ENCODE measurements at regions not wholly inside any gene's neighbourhood (a gene's known extent, or its start where the extent isn't known, plus 50 kb on each side); places are given as distances from the start of the nearest gene placed in this dataset.

DNA sequence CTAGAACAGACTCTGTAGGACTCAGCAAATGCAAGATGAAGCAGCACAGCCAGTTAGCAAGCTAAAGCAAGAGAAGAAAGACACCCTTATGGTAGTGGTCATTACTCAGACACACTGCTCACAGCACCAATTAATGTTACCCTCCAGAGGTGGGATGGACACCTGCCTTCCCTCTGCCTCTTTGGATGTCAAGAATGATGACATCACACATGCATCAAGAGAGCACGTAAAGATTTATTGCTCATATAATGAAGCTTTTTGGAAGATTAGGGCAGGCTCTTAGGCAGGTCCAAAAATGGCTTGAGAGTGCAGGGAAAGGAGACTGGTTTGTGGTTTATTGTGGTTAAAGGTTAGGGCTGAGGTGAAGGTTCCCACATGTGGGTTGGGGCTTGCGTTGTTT is 137.0 kb downstream of the PRDM13 start:
- Histone ChIP-seq H4K91ac (ENCODE audit: insufficient read length, low read depth, low read length) (no peak overlapping the region), H3K27me3 (ENCODE audit: insufficient read depth, low read length) (no peaks in the 10 kb centered on the region), H2BK120ac (ENCODE audit: low read depth, low read length, poor library complexity, severe bottlenecking) (no peak overlapping the region), H2BK12ac (ENCODE audit: insufficient read length, low read depth, low read length) (no peak overlapping the region), H3K56ac (ENCODE audit: insufficient read length, low read depth, low read length) (no peak overlapping the region), H3K4me2 (ENCODE audit: insufficient read depth, insufficient read length, low read length) (no peak overlapping the region), H3K14ac (ENCODE audit: insufficient read depth, low read length) (no peak overlapping the region), H3K27ac (ENCODE audit: insufficient read length, low read depth, low read length) (no peak overlapping the region), H2BK20ac (ENCODE audit: low read depth, low read length, poor library complexity, severe bottlenecking) (no peak overlapping the region), H3K79me2 (ENCODE audit: insufficient read depth, low read length) (no peaks in the 10 kb centered on the region), H3K9ac (ENCODE audit: extremely low read depth, insufficient read length, low read length) (no peak overlapping the region), H4K5ac (ENCODE audit: insufficient read length, low read depth, low read length) (no peak overlapping the region), H2AFZ (ENCODE audit: low read length) (no peak overlapping the region), H2BK5ac (ENCODE audit: insufficient read length, low read length) (no peak overlapping the region), H3K9me3 (ENCODE audit: control insufficient read depth, low read depth, low read length) (no peaks in the 10 kb centered on the region), H4K8ac (replicated peaks; ENCODE audit: insufficient read length, low read depth, low read length) (no peak overlapping the region), H3K23me2 (ENCODE audit: insufficient read length, low read depth, low read length, poor library complexity, severe bottlenecking) (no peaks in the 10 kb centered on the region), H3K23ac (ENCODE audit: insufficient read length, low read depth, low read length) (no peak overlapping the region), H2AK5ac (ENCODE audit: insufficient read length, low read length) (no peak overlapping the region), H3K4me1 (ENCODE audit: insufficient read depth, low read length) (no peaks in the 10 kb centered on the region), H2BK15ac (ENCODE audit: low read depth, low read length) (no peak overlapping the region), H3T11ph (ENCODE audit: low read length) (no peak overlapping the region), H3K18ac (ENCODE audit: insufficient read length, low read depth, low read length) (no peak overlapping the region), H4K20me1 (ENCODE audit: control insufficient read depth, insufficient read depth, insufficient read length) (no peaks in the 10 kb centered on the region), H3K4ac (ENCODE audit: low read depth, low read length) (no peak overlapping the region), H3K79me1 (ENCODE audit: insufficient read depth, low read depth, low read length, poor library complexity, severe bottlenecking) (no peaks in the 10 kb centered on the region)
- DNase-seq = no peak
- Mint-ChIP-seq H3K4me3 (no peak overlapping the region), H3K36me3 (ENCODE audit: insufficient read depth in 1 of 3, low read depth in 3 of 3) (no peaks in the 10 kb centered on the region), H3K9me3 (no peaks in the 10 kb centered on the region), H3K27ac (no peak overlapping the region), H3K27me3 (ENCODE audit: low read depth) (peaks cover 34% of the 10 kb centered on the region), H3K4me1 (no peaks in the 10 kb centered on the region)
- no CpG with 5 or more reads among the region's 2 CpGs for WGBS (ENCODE audit: extremely low coverage, insufficient read length, low lambda C conversion rate)
- TF ChIP-seq CTCF (conservative IDR thresholded peaks at IDR 0.05) = no peak

Data from H9 (cell line).